Heart right ventricle (tissue), 16 donors: ENCODE measurements at regions not wholly inside any gene's neighbourhood (a gene's known extent, or its start where the extent isn't known, plus 50 kb on each side); places are given as distances from the start of the nearest gene placed in this dataset.

ENCODE experiments used
- ATAC-seq, 8 donors: fragments of 200-7000 bp; cut with Tn5 transposase; one replicate each; pipeline ENCODE4 v1.9.1; 2020; ENCODE audit warnings: mild to moderate bottlenecking in 8 of 8, moderate library complexity in 8 of 8, moderate number of reproducible peaks in 1 of 8
- DNase-seq, 2 donors: peaks; one replicate each; pipeline ENCODE4 v3.0.0-alpha.2; 2020
- H3K27ac ChIP-seq, 10 donors: fragments of 200-600 bp; sonication (generic) in 2 of 10; one replicate each; pipeline versions ENCODE4 v1.5.0 to v1.8.0; 2020 to 2022; ENCODE audit warnings: mild to moderate bottlenecking in 3 of 10
- H3K27me3 ChIP-seq, 7 donors: fragments of 200-600 bp; one replicate each; pipeline ENCODE4 v1.8.0; 2021 to 2022; ENCODE audit warnings: mild to moderate bottlenecking in 2 of 7
- H3K36me3 ChIP-seq, 9 donors: fragments of 200-600 bp; sonication (generic) in 1 of 9; one replicate each; pipeline versions ENCODE4 v1.5.0 to v1.8.0; 2020 to 2022; ENCODE audit warnings: mild to moderate bottlenecking in 2 of 9
- H3K4me1 ChIP-seq, 9 donors: fragments of 200-600 bp; sonication (generic) in 1 of 9; one replicate each; pipeline versions ENCODE4 v1.5.0 to v1.8.0; 2020 to 2022; ENCODE audit warnings: mild to moderate bottlenecking in 4 of 9
- H3K4me3 ChIP-seq, 10 donors: fragments of 200-600 bp; sonication (generic) in 2 of 10; one replicate each; pipeline versions ENCODE4 v1.5.0 to v1.8.0; 2020 to 2022; ENCODE audit warnings: mild to moderate bottlenecking in 7 of 10, moderate library complexity in 2 of 10
- H3K9me3 ChIP-seq, 11 donors: fragments of 200-600 bp in 10 of 11; sonication (generic) in 2 of 11; one replicate each; pipeline versions ENCODE4 v1.5.0 to v1.8.0; 2013 to 2022; ENCODE audit warnings: mild to moderate bottlenecking in 2 of 11, control low read depth in 1 of 11, moderate library complexity in 1 of 11
- CTCF ChIP-seq, 9 donors: fragments of 200-600 bp; sonication (generic) in 2 of 9; IDR thresholded peaks; one replicate each; pipeline versions ENCODE4 v1.5.0 to v1.8.0; 2021 to 2022; ENCODE audit warnings: antibody characterized with exemption in 9 of 9, mild to moderate bottlenecking in 5 of 9, moderate library complexity in 1 of 9
- WGBS, 2 donors: extraction: QIAGEN DNeasy Blood & Tissue Kit; methylation state at CpG; one replicate each; pipeline ENCODE4 v1.1.7; 2013; ENCODE audit warnings: inconsistent platforms in 1 of 2; 5-methylcytosine and 5-hydroxymethylcytosine counted together
- intact Hi-C, 10 donors: fragments of 100-400 bp; cut with DNase I; formaldehyde crosslinking; loops; one replicate each; pipeline versions ENCODE4 v1.11.1 to v1.14.2; 2022
- donor health status: Arrhythmogenic right ventricular cardiomyopathy.
- donor health status: ischemic (EF 13 %, LVEDD 7.1; RV severe dilation, severe dysfunction).
- donor health status: healthy with polysubstance abuse.
- donor health status: DM: no; HTN: yes; CAD: no.
- donor health status: DM: no; HTN: no; CAD: no.
- donor health status: ischemic (EF 25% LVEDD 6.9; RV normal size, moderate dysfunction).
- donor health status: ischemic (EF 25% LVEDD 5.7; RV mildly dilated, moderate dysfunction).
- donor health status: healthy.
- donor health status: DM: yes; HTN: yes; CAD: no.
- donor health status: Ischemic cardiomyopathy.
- donor health status: ischemic (EF 35%, LVEDD 5.7; RV mildly dilated, moderate dysfunction).
- donor health status: nonischemic (EF 11% LVEDD 7.7; RV severe dilation, severe dysfunction).
- donor health status: DM: yes; HTN: yes; CAD: no.
- donor health status: PGD.
- donor health status: ischemic (EF 29% LVEDD 5.4; RV normal size, mild dysfunction).
- donor health status: nonischemic (EF 23%, LVEDD 6.1; RV moderate dilation, normal function).

- intact Hi-C loops: no loop called here
- DNase-seq (no peak), ATAC-seq (no peak)
- Histone ChIP-seq H3K4me1 (no peaks in the 10 kb centered on the region), H3K27me3 (peaks cover 0 to 5% (median 0%) of the 10 kb centered on the region in 7 donors), H3K4me3 (no peak overlapping the region), H3K9me3 (peaks cover 0 to 13% (median 0%) of the 10 kb centered on the region in 11 donors), H3K27ac (no peak overlapping the region), H3K36me3 (no peaks in the 10 kb centered on the region)
- no peak for TF ChIP-seq CTCF (IDR thresholded peaks at IDR 0.05)
- 66 to 68% methylated on average over 7 of the region's 7 CpGs for WGBS, 2 donors
These were observed 162.1 kb upstream of the FOXK1 start for GRCh38 chr7:4519819-4520520.

- Histone ChIP-seq H3K27ac (no peak overlapping the region), H3K9me3 (peaks cover 0 to 11% (median 0%) of the 10 kb centered on the region in 11 donors), H3K4me3 (no peak overlapping the region), H3K36me3 (no peaks in the 10 kb centered on the region), H3K27me3 (peaks cover 0 to 9% (median 0%) of the 10 kb centered on the region in 7 donors), H3K4me1 (no peaks in the 10 kb centered on the region)
- DNase-seq: no peak
- intact Hi-C loops: no loop called here
- no peak for TF ChIP-seq CTCF (IDR thresholded peaks at IDR 0.05)
- ATAC-seq: no peak
These were observed 158.9 kb upstream of the FOXK1 start for GRCh38 chr7:4523219-4523618.

GRCh38 chr7:4523873-4524272 lies 158.2 kb upstream of the FOXK1 start:
- no peak for TF ChIP-seq CTCF (IDR thresholded peaks at IDR 0.05)
- Histone ChIP-seq H3K27me3 (peaks cover 0 to 9% (median 0%) of the 10 kb centered on the region in 7 donors), H3K27ac (no peak overlapping the region), H3K36me3 (no peaks in the 10 kb centered on the region), H3K4me1 (no peaks in the 10 kb centered on the region), H3K4me3 (no peak overlapping the region), H3K9me3 (peaks cover 0 to 11% (median 0%) of the 10 kb centered on the region in 11 donors)
- DNase-seq: no peak
- WGBS, 2 donors: 57 to 60% methylated on average over 5 to 6 of the region's 6 CpGs
- no peak for ATAC-seq
- intact Hi-C loops: no loop called here

GRCh38 chr7:4525884-4526283 lies 156.2 kb upstream of the FOXK1 start:
- no peak for ATAC-seq
- intact Hi-C loops: no loop called here
- Histone ChIP-seq H3K9me3 (peaks cover 0 to 11% (median 0%) of the 10 kb centered on the region in 11 donors), H3K4me3 (no peak overlapping the region), H3K27ac (no peak overlapping the region), H3K36me3 (no peaks in the 10 kb centered on the region), H3K4me1 (no peaks in the 10 kb centered on the region), H3K27me3 (peaks cover 0 to 12% (median 0%) of the 10 kb centered on the region in 7 donors)
- 42 to 65% methylated on average over 3 of the region's 3 CpGs for WGBS, 2 donors
- TF ChIP-seq CTCF (IDR thresholded peaks at IDR 0.05): no peak
- DNase-seq: no peak
